Endothelial cell of umbilical vein (primary cell): ENCODE measurements at regions not wholly inside any gene's neighbourhood (a gene's known extent, or its start where the extent isn't known, plus 50 kb on each side); places are given as distances from the start of the nearest gene placed in this dataset.

Experiments used
- EZH2 ChIP-seq: IDR thresholded peaks from 2 replicates; pipeline ENCODE4 v1.6.1; 2012; ENCODE audit warnings: borderline replicate concordance, low read depth, mild to moderate bottlenecking, moderate library complexity, low read length, inconsistent platforms; ENCODE audit not compliant: severe bottlenecking
- POLR2A ChIP-seq: IDR thresholded peaks from 2 replicates; pipeline ENCODE4 v1.6.1; 2012; ENCODE audit warnings: low read depth, mild to moderate bottlenecking, control low read depth, low read length
- TF ChIP-seq, protein P1 (sequence below), 2 donors: IDR thresholded peaks; 1 replicate in 1 of 2; 2 replicates in 1 of 2; pipeline ENCODE4 v1.5.1; 2011; ENCODE audit warnings: low read length in 2 of 2, mild to moderate bottlenecking in 2 of 2, moderate library complexity in 2 of 2, control low read depth in 1 of 2, inconsistent platforms in 1 of 2, low read depth in 1 of 2; ENCODE audit not compliant: insufficient read depth in 1 of 2; ENCODE audit errors: extremely low read depth in 1 of 2

DNA sequence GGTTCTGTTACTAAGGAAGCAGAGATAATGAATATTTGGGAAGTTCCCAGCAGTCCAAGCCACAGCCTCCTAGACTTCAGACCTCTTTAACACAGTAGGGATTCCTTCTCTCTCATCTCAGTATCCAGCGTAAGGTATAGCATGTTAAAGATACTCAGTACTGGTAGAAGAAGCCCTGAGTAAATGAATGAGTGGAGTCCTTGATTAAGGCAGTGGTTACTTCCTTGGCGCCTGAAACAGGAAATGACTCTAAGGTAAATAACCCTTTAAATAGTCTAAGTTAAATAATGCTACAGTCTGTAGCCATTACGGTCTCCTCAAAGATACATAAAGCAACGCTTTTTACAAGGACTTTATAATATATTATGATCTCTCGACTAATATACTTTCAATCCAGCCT lies 650.8 kb upstream of the MIR17HG start:
- TF ChIP-seq POLR2A, result no peak
- TF ChIP-seq, protein P1, sequence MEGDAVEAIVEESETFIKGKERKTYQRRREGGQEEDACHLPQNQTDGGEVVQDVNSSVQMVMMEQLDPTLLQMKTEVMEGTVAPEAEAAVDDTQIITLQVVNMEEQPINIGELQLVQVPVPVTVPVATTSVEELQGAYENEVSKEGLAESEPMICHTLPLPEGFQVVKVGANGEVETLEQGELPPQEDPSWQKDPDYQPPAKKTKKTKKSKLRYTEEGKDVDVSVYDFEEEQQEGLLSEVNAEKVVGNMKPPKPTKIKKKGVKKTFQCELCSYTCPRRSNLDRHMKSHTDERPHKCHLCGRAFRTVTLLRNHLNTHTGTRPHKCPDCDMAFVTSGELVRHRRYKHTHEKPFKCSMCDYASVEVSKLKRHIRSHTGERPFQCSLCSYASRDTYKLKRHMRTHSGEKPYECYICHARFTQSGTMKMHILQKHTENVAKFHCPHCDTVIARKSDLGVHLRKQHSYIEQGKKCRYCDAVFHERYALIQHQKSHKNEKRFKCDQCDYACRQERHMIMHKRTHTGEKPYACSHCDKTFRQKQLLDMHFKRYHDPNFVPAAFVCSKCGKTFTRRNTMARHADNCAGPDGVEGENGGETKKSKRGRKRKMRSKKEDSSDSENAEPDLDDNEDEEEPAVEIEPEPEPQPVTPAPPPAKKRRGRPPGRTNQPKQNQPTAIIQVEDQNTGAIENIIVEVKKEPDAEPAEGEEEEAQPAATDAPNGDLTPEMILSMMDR (IDR thresholded peaks at IDR 0.05; ENCODE audit: extremely low read depth in 1 of 2, insufficient read depth in 1 of 2, low read depth in 1 of 2, low read length in 2 of 2), result no peak
- no peak for TF ChIP-seq EZH2
